ENCODE measurements at regions not wholly inside any gene's neighbourhood (a gene's known extent, or its start where the extent isn't known, plus 50 kb on each side); places are given as distances from the start of the nearest gene placed in this dataset.

- TF ChIP-seq CTCF (IDR thresholded peaks at IDR 0.05) (no peak), POLR2A (IDR thresholded peaks at IDR 0.05) (no peak)
Measured at GRCh38 chr15:81540909-81541308, 166.9 kb upstream of the TMC3 start.

Measured in esophagus squamous epithelium (tissue), 4 donors.